ENCODE measurements at regions not wholly inside any gene's neighbourhood (a gene's known extent, or its start where the extent isn't known, plus 50 kb on each side); places are given as distances from the start of the nearest gene placed in this dataset.

GRCh38 chr15:39488516-39488915 is 92.4 kb upstream of the THBS1 start:
- TF ChIP-seq ZFP30 (CRISPR knock-in tag; IDR thresholded peaks at IDR 0.05): no peak
- TF ChIP-seq CSDC2 (CRISPR knock-in tag; IDR thresholded peaks at IDR 0.05): no peak
- TF ChIP-seq ZNF565 (CRISPR knock-in tag; conservative IDR thresholded peaks at IDR 0.05; ENCODE audit: low read depth): no peak
- TF ChIP-seq ZNF70 (CRISPR knock-in tag; IDR thresholded peaks at IDR 0.05): no peak
- no peak for TF ChIP-seq PPARA (CRISPR knock-in tag; IDR thresholded peaks at IDR 0.05; ENCODE audit: borderline replicate concordance)
- TF ChIP-seq ZFP3 (CRISPR knock-in tag; IDR thresholded peaks at IDR 0.05): no peak
- no peak for TF ChIP-seq ARNTL (CRISPR knock-in tag; IDR thresholded peaks at IDR 0.05; ENCODE audit: borderline replicate concordance, low read depth)
- no peak for TF ChIP-seq PATZ1 (CRISPR knock-in tag; IDR thresholded peaks at IDR 0.05; ENCODE audit: borderline replicate concordance)
